Left ventricle myocardium superior (tissue), 1 donor: ENCODE measurements at regions not wholly inside any gene's neighbourhood (a gene's known extent, or its start where the extent isn't known, plus 50 kb on each side); places are given as distances from the start of the nearest gene placed in this dataset.
"Not testable (repeated sequence)": the region's sequence is repeated elsewhere in the genome, so short reads cannot be mapped to it uniquely, and the experiment has no call there.

Experiments
- ATAC-seq: fragments of 200-7000 bp; cut with Tn5 transposase; one replicate; pipeline ENCODE4 v1.9.1; 2020; ENCODE audit warnings: mild to moderate bottlenecking, moderate library complexity
- DNase-seq: peaks from one replicate; pipeline ENCODE4 v3.0.0-alpha.2; 2020
- intact Hi-C: fragments of 100-400 bp; cut with micrococcal nuclease; formaldehyde crosslinking; loops from one replicate; pipeline ENCODE4 v1.11.0; 2022
- donor health status: DM: no; HTN: yes; CAD: no; lungs with severe emphysema.

GRCh38 chr12:11973396-11973795 lies 97.3 kb upstream of the BCL2L14 start:
- no peak for DNase-seq
- no peak for ATAC-seq
- intact Hi-C loops: no loop called here

- ATAC-seq (no peak), DNase-seq (no peak)
- intact Hi-C loops: no loop called here
Observed at GRCh38 chr12:11976005-11976404, 94.7 kb upstream of the BCL2L14 start.

- no peak for ATAC-seq
- intact Hi-C loops: no loop called here
- DNase-seq: no peak
Observed at GRCh38 chr12:11978726-11979384, 91.9 kb upstream of the BCL2L14 start.

DNA sequence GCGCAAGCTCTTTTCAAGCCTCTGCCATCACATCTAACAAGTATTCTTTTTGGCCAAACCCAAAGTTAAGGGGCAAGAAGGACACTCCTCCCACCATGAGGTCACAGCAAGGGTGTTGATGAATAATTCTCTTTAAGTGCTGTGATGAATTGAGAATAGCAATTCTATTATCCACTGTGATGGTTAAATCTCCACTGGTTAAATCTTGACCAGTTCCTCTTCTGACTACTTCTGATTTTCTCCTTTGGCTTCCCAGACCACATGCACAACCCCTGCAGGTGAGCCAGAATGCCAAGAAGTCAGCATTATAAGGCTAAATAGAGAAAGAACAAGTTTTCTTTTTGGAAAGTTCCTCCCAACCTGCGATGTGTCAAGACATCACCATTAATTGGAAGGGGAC lies 90.6 kb upstream of the BCL2L14 start:
- ATAC-seq (no peak), DNase-seq (no peak)
- intact Hi-C loops: no loop called here

GRCh38 chr12:11981121-11981733 lies 89.5 kb upstream of the BCL2L14 start:
- ATAC-seq (no peak), DNase-seq (no peak)
- intact Hi-C loops: no loop called here

DNA sequence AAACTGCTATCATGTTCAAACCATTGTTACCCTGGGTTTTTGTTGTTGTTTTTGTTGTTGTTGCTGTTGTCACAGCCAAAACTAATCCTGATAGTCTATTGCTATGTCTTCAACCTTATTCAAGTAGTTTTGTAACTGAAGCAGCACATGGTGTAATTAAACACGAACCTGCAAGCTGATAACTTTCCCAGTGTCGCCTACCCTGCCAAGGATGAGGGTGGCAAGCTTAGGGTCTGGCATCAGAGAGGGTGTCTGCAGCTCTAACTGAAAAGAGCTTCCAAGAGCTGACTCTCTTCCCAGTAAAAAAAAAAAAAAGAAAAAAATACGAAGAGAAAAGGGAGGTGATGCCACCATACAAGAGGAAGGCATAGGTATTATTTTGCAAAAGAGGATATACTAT lies 86.3 kb upstream of the BCL2L14 start:
- intact Hi-C loops: no loop called here

DNA sequence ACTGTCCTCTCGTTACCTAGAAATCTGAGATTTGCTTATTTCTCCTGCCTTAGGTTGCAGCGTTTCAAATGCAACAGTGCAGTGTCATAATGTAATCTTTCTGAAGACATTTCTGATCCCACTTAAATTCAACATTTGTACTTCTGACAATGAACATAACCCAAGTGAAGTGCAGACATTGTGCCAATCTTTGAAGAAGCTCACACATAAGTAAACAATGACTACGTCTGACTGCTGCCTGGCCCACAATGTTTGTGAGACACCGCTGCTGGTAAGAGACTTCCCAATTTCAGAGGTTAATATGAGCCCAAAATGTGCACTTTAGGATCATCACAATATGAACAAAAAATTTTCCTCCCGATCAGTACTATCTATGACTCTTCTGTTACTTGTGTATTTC lies 84.6 kb upstream of the BCL2L14 start:
- ATAC-seq: no peak
- intact Hi-C loops: no loop called here

More for the DNA sequence above, 86.3 kb upstream of the BCL2L14 start:
- no peak for DNase-seq
- no peak for ATAC-seq

GRCh38 chr12:11987901-11988300 lies 82.8 kb upstream of the BCL2L14 start:
- intact Hi-C loops: no loop called here
- DNase-seq (no peak), ATAC-seq (no peak)

More for the DNA sequence above, 84.6 kb upstream of the BCL2L14 start:
- no peak for DNase-seq

GRCh38 chr12:11991604-11992003 lies 79.1 kb upstream of the BCL2L14 start:
- intact Hi-C loops: no loop called here
- DNase-seq (no peak), ATAC-seq (no peak)

DNA sequence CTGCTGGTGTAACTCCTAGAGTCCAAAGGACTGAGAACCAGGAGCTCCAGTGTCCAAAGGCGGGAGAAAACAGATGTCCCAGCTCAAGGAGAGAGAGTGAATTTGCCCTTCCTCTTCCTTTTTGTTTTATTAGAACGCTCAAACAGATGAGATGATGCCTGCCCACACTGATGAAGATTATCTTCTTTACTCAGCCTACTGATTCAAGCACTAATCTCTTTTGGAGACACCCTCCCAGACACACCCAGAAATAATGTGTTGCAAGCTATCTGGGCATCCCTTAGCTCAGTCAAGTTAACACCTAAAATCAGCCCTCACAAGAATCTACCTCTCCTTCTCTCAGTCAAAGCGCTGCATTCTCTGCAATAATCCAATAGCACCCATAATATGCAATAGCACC lies 78.2 kb upstream of the BCL2L14 start:
- DNase-seq (no peak), ATAC-seq (no peak)
- intact Hi-C loops: no loop called here

DNA sequence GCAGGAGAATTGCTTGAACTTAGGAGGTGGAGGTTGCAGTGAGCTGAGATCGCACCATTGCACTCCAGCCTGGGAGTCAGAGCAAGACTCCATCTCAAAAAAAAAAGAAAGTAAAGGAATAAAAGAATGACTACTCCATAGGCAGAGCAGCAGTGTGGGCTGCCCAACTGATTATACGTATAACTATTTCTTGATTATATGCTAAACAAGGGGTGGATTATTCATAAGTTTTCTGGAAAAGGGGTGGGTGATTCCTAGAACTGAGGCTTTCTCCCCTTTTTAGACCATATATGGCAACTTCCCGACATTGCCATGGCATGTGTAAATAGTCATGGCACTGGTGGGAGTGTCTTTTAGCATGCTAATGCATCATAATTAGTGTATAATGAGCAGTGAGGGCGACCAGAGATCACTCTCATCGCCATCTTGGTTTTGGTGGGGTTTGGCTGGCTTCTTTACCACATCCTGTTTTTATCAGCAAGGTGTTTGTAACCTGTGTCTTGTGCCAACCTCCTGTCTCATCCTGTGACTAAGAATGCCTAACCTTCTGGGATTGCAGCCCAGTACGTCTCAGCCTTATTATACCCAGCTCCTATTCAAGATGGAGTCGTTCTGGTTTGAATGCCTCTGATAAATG lies 72.3 kb upstream of the BCL2L14 start:
- intact Hi-C loops, DNase-seq, ATAC-seq: not testable (repeated sequence)

- DNase-seq: no peak
- ATAC-seq: no peak
- intact Hi-C loops: no loop called here
Observed at GRCh38 chr12:11998944-11999315, 71.8 kb upstream of the BCL2L14 start.

GRCh38 chr12:12003609-12004008 lies 67.1 kb upstream of the BCL2L14 start:
- intact Hi-C loops: no loop called here
- DNase-seq: no peak
- no peak for ATAC-seq

DNA sequence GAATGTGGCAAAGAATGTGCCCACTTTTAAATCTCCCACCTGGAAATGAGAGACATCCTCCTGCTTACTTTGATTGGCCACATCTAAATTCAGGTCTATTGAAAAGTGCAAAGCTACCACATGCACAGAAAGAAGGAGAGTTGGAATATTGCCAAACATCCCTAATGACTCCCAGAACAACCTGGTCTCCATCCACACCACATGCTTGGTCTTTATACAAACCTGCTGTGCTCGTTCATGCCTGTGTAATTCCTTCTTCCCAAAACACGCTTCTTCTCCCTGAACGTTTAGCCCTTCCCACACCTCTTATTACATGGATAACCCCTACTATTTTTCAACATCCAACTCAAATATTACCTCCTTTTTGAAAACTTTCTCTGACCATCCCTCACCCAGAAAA lies 66.2 kb upstream of the BCL2L14 start:
- ATAC-seq (no peak), DNase-seq (no peak)
- intact Hi-C loops: no loop called here

- DNase-seq (no peak), ATAC-seq (no peak)
- intact Hi-C loops: no loop called here
Observed at GRCh38 chr12:12007001-12007712, 63.6 kb upstream of the BCL2L14 start.

DNA sequence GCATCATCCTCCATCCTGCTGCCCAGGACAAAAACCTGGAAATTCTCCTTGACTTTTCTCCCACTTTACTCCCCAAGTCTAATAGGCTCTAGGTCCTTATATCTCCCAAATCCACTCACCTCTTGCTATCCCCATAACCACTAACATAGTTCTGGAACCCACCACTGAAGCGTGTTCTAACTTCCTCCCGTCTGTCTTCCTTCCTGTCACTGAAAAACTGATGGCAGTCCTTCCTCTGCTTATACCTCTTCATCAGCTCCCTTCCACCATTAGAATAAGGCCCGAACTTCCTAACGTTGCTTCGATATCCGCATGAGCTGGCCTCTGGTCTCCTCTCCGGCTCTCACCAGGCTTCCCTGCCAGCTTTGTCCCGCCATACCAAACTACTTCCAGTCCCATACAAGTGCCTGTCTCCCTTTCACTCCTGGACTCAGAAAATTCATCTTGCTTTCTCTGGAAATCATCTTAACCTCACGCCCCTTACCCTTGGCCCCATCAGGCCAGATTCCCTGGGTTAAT lies 63.0 kb upstream of the BCL2L14 start:
- intact Hi-C loops: no loop called here
- ATAC-seq (no peak), DNase-seq (no peak)

- ATAC-seq (no peak), DNase-seq (no peak)
- intact Hi-C loops: no loop called here
Observed at GRCh38 chr12:12008232-12008850, 62.4 kb upstream of the BCL2L14 start.

GRCh38 chr12:12008931-12009611 lies 61.7 kb upstream of the BCL2L14 start:
- intact Hi-C loops: no loop called here
- DNase-seq (no peak), ATAC-seq (no peak)

GRCh38 chr12:12009749-12010276 lies 60.9 kb upstream of the BCL2L14 start:
- DNase-seq, intact Hi-C loops, ATAC-seq: not testable (repeated sequence)
